ENCODE measurements at regions not wholly inside any gene's neighbourhood (a gene's known extent, or its start where the extent isn't known, plus 50 kb on each side); places are given as distances from the start of the nearest gene placed in this dataset.

GRCh38 chr7:41198502-41198901 lies 504.4 kb downstream of the INHBA start:
- TF ChIP-seq POLR2A (IDR thresholded peaks at IDR 0.05; ENCODE audit: low read length) (no peak), PBX3 (IDR thresholded peaks at IDR 0.05) (no peak), CEBPB (IDR thresholded peaks at IDR 0.05) (no peak), EP300 (IDR thresholded peaks at IDR 0.05) (no peak), EHMT2 (IDR thresholded peaks at IDR 0.05; ENCODE audit: low read depth) (no peak), POLR2AphosphoS2 (conservative IDR thresholded peaks at IDR 0.05; ENCODE audit: low read length) (no peak), SMC3 (IDR thresholded peaks at IDR 0.05) (no peak)
- TF ChIP-seq, protein P1, sequence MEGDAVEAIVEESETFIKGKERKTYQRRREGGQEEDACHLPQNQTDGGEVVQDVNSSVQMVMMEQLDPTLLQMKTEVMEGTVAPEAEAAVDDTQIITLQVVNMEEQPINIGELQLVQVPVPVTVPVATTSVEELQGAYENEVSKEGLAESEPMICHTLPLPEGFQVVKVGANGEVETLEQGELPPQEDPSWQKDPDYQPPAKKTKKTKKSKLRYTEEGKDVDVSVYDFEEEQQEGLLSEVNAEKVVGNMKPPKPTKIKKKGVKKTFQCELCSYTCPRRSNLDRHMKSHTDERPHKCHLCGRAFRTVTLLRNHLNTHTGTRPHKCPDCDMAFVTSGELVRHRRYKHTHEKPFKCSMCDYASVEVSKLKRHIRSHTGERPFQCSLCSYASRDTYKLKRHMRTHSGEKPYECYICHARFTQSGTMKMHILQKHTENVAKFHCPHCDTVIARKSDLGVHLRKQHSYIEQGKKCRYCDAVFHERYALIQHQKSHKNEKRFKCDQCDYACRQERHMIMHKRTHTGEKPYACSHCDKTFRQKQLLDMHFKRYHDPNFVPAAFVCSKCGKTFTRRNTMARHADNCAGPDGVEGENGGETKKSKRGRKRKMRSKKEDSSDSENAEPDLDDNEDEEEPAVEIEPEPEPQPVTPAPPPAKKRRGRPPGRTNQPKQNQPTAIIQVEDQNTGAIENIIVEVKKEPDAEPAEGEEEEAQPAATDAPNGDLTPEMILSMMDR (IDR thresholded peaks at IDR 0.05): no peak

All from A549 (cell line).